Subcutaneous abdominal adipose tissue (tissue), 5 donors: ENCODE measurements at regions not wholly inside any gene's neighbourhood (a gene's known extent, or its start where the extent isn't known, plus 50 kb on each side); places are given as distances from the start of the nearest gene placed in this dataset.

ENCODE experiments used
- H3K27ac ChIP-seq: one replicate; pipeline ENCODE4 v1.7.0; 2013; ENCODE audit warnings: low read depth, mild to moderate bottlenecking, inconsistent platforms, low read length, moderate library complexity
- H3K27me3 ChIP-seq, 5 donors: one replicate each; pipeline ENCODE4 v1.7.0; 2013; ENCODE audit warnings: low read length in 5 of 5, inconsistent platforms in 1 of 5; ENCODE audit not compliant: control insufficient read depth in 5 of 5, insufficient read depth in 4 of 5
- H3K36me3 ChIP-seq, 5 donors: one replicate each; pipeline ENCODE4 v1.7.0; 2013; ENCODE audit warnings: low read length in 5 of 5; ENCODE audit not compliant: control insufficient read depth in 5 of 5, insufficient read depth in 5 of 5
- H3K4me1 ChIP-seq, 5 donors: one replicate each; pipeline ENCODE4 v1.7.0; 2013; ENCODE audit warnings: low read length in 5 of 5, mild to moderate bottlenecking in 3 of 5, moderate library complexity in 1 of 5; ENCODE audit not compliant: control insufficient read depth in 5 of 5, insufficient read depth in 5 of 5
- H3K4me3 ChIP-seq, 5 donors: one replicate each; pipeline ENCODE4 v1.7.0; 2013; ENCODE audit warnings: low read length in 5 of 5, low read depth in 1 of 5
- H3K9ac ChIP-seq, 5 donors: one replicate each; pipeline ENCODE4 v1.7.0; 2013; ENCODE audit warnings: low read length in 5 of 5, mild to moderate bottlenecking in 4 of 5, moderate library complexity in 3 of 5
- H3K9me3 ChIP-seq, 5 donors: one replicate each; pipeline ENCODE4 v1.7.0; 2013; ENCODE audit warnings: low read length in 5 of 5; ENCODE audit not compliant: control insufficient read depth in 5 of 5
- donor health status: healthy.
- donor health status: healthy.
- donor health status: healthy.
- donor health status: healthy.
- donor health status: healthy.

- Histone ChIP-seq H3K27ac (no peak overlapping the region), H3K36me3 (no peaks in the 10 kb centered on the region), H3K4me1 (peaks cover 0 to 29% (median 8%) of the 10 kb centered on the region in 5 donors), H3K4me3 (no peak overlapping the region), H3K9me3 (no peaks in the 10 kb centered on the region), H3K9ac (no peak overlapping the region), H3K27me3 (peaks cover 0 to 4% (median 0%) of the 10 kb centered on the region in 5 donors)
Measured at GRCh38 chr6:44618371-44618770, 230.9 kb downstream of the CDC5L start.

- Histone ChIP-seq H3K36me3 (no peaks in the 10 kb centered on the region), H3K9me3 (no peaks in the 10 kb centered on the region), H3K27me3 (peaks cover 0 to 4% (median 0%) of the 10 kb centered on the region in 5 donors), H3K27ac (no peak overlapping the region), H3K4me1 (peaks cover 0 to 29% (median 0%) of the 10 kb centered on the region in 5 donors), H3K9ac (no peak overlapping the region), H3K4me3 (no peak overlapping the region)
Measured at GRCh38 chr6:44620922-44621321, 233.4 kb downstream of the CDC5L start.

- Histone ChIP-seq H3K4me3 (no peak overlapping the region), H3K36me3 (no peaks in the 10 kb centered on the region), H3K9ac (no peak overlapping the region), H3K27me3 (peaks cover 0 to 4% (median 0%) of the 10 kb centered on the region in 5 donors), H3K4me1 (peaks cover 0 to 32% (median 4%) of the 10 kb centered on the region in 5 donors), H3K27ac (no peak overlapping the region), H3K9me3 (no peaks in the 10 kb centered on the region)
Measured at GRCh38 chr6:44621846-44622245, 234.3 kb downstream of the CDC5L start.

GRCh38 chr6:44622555-44622954 lies 235.0 kb downstream of the CDC5L start:
- peaks cover 0 to 35% (median 6%) of the 10 kb centered on the region in 5 donors for H3K4me1 ChIP-seq
- H3K36me3 ChIP-seq: no peaks in the 10 kb centered on the region
- H3K9ac ChIP-seq: no peak overlapping the region
- H3K27ac ChIP-seq: no peak overlapping the region
- H3K4me3 ChIP-seq: no peak overlapping the region
- no peaks in the 10 kb centered on the region for H3K9me3 ChIP-seq
- peaks cover 0 to 4% (median 0%) of the 10 kb centered on the region in 5 donors for H3K27me3 ChIP-seq

- H3K27ac ChIP-seq: no peak overlapping the region
- no peak overlapping the region for H3K4me3 ChIP-seq
- no peaks in the 10 kb centered on the region for H3K9me3 ChIP-seq
- no peak overlapping the region for H3K9ac ChIP-seq
- peaks cover 0 to 34% (median 5%) of the 10 kb centered on the region in 5 donors for H3K4me1 ChIP-seq
- no peaks in the 10 kb centered on the region for H3K36me3 ChIP-seq
- peaks cover 0 to 4% (median 0%) of the 10 kb centered on the region in 5 donors for H3K27me3 ChIP-seq
Measured at GRCh38 chr6:44622956-44623355, 235.4 kb downstream of the CDC5L start.

GRCh38 chr6:44624226-44624625 lies 236.7 kb downstream of the CDC5L start:
- H3K36me3 ChIP-seq: no peaks in the 10 kb centered on the region
- H3K4me1 ChIP-seq: peaks cover 0 to 25% (median 3%) of the 10 kb centered on the region in 5 donors
- H3K4me3 ChIP-seq: no peak overlapping the region
- no peak overlapping the region for H3K9ac ChIP-seq
- peaks cover 0 to 4% (median 0%) of the 10 kb centered on the region in 5 donors for H3K27me3 ChIP-seq
- H3K27ac ChIP-seq: no peak overlapping the region
- no peaks in the 10 kb centered on the region for H3K9me3 ChIP-seq

- no peak overlapping the region for H3K27ac ChIP-seq
- H3K9ac ChIP-seq: no peak overlapping the region
- H3K27me3 ChIP-seq: peaks cover 0 to 9% (median 0%) of the 10 kb centered on the region in 5 donors
- H3K4me1 ChIP-seq: peaks cover 0 to 24% (median 3%) of the 10 kb centered on the region in 5 donors
- no peaks in the 10 kb centered on the region for H3K9me3 ChIP-seq
- no peak overlapping the region for H3K4me3 ChIP-seq
- no peaks in the 10 kb centered on the region for H3K36me3 ChIP-seq
Measured at GRCh38 chr6:44624936-44625573, 237.5 kb downstream of the CDC5L start.

- Histone ChIP-seq H3K27ac (no peak overlapping the region), H3K36me3 (no peaks in the 10 kb centered on the region), H3K9ac (no peak overlapping the region), H3K4me3 (no peak overlapping the region), H3K9me3 (no peaks in the 10 kb centered on the region), H3K27me3 (peaks cover 0 to 11% (median 5%) of the 10 kb centered on the region in 5 donors), H3K4me1 (peaks cover 0 to 24% (median 3%) of the 10 kb centered on the region in 5 donors)
Measured at GRCh38 chr6:44625996-44626395, 238.5 kb downstream of the CDC5L start.

- Histone ChIP-seq H3K27me3 (peaks cover 3 to 17% (median 9%) of the 10 kb centered on the region in 5 donors), H3K4me1 (peaks cover 0 to 24% (median 3%) of the 10 kb centered on the region in 5 donors), H3K27ac (no peak overlapping the region), H3K4me3 (no peak overlapping the region), H3K36me3 (no peaks in the 10 kb centered on the region), H3K9ac (no peak overlapping the region), H3K9me3 (no peaks in the 10 kb centered on the region)
Measured at GRCh38 chr6:44626616-44627015, 239.1 kb downstream of the CDC5L start.

- Histone ChIP-seq H3K36me3 (no peaks in the 10 kb centered on the region), H3K9ac (no peak overlapping the region), H3K27ac (no peak overlapping the region), H3K27me3 (peaks cover 0 to 17% (median 9%) of the 10 kb centered on the region in 5 donors), H3K9me3 (no peaks in the 10 kb centered on the region), H3K4me1 (peaks cover 0 to 21% (median 3%) of the 10 kb centered on the region in 5 donors), H3K4me3 (no peak overlapping the region)
Measured at GRCh38 chr6:44627091-44627882, 239.8 kb downstream of the CDC5L start.
